ENCODE measurements at regions not wholly inside any gene's neighbourhood (a gene's known extent, or its start where the extent isn't known, plus 50 kb on each side); places are given as distances from the start of the nearest gene placed in this dataset.

- H3K4me3 ChIP-seq (ENCODE audit: low read depth, low read length) = no peak overlapping the region
- no peak for DNase-seq (ENCODE audit: low read depth)
- no peak for TF ChIP-seq CTCF (conservative IDR thresholded peaks at IDR 0.05; ENCODE audit: low read depth, low read length)
These were observed 58.8 kb upstream of the FOXG1 start for GRCh38 chr14:28707814-28708213.

GRCh38 chr14:28709571-28710305 lies 56.8 kb upstream of the FOXG1 start:
- no peak overlapping the region for H3K4me3 ChIP-seq (ENCODE audit: low read depth, low read length)
- no peak for DNase-seq (ENCODE audit: low read depth)
- no peak for TF ChIP-seq CTCF (conservative IDR thresholded peaks at IDR 0.05; ENCODE audit: low read depth, low read length)
